Adrenal gland (tissue), 9 donors: ENCODE measurements at regions not wholly inside any gene's neighbourhood (a gene's known extent, or its start where the extent isn't known, plus 50 kb on each side); places are given as distances from the start of the nearest gene placed in this dataset.
A peak's percentile ranks its signal among the peaks of the same experiment; 100 is the strongest.

Experiments
- DNase-seq, 7 donors: peaks; one replicate each; pipeline ENCODE4 v3.0.0-alpha.2; 2019 to 2020
- H3K27ac ChIP-seq, 5 donors: fragments of 200-600 bp; sonication (generic) in 4 of 5; 1 replicate in 3 of 5; 2 replicates in 2 of 5; pipeline versions ENCODE4 v1.5.1 to v1.8.0; 2016 to 2020; ENCODE audit warnings: mild to moderate bottlenecking in 1 of 5
- H3K27me3 ChIP-seq: fragments of 200-600 bp; 2 replicates; pipeline ENCODE4 v1.8.0; 2021
- H3K36me3 ChIP-seq, 2 donors: fragments of 200-600 bp; replicated peaks in 1 of 2; 1 replicate in 1 of 2; 2 replicates in 1 of 2; pipeline versions ENCODE4 v1.5.1 to v1.8.0; 2018 to 2022
- H3K4me1 ChIP-seq, 2 donors: fragments of 200-600 bp; replicated peaks in 1 of 2; 1 replicate in 1 of 2; 2 replicates in 1 of 2; pipeline versions ENCODE4 v1.5.1 to v1.8.0; 2018 to 2021
- H3K4me3 ChIP-seq, 4 donors: fragments of 200-600 bp; sonication (generic) in 3 of 4; one replicate each; pipeline ENCODE4 v1.5.1; 2016 to 2018
- H3K9me3 ChIP-seq, 3 donors: fragments of 200-600 bp; sonication (generic) in 1 of 3; replicated peaks in 1 of 3; 1 replicate in 2 of 3; 2 replicates in 1 of 3; pipeline versions ENCODE4 v1.5.1 to v1.8.0; 2016 to 2021
- CTCF ChIP-seq, 6 experiments: fragments of 450-650 bp in 4 of 6; fragments of 200-600 bp in 2 of 6; sonication (generic) in 1 of 6; IDR thresholded peaks; 1 replicate in 5 of 6; 2 replicates in 1 of 6; pipeline versions ENCODE4 v1.5.1 to v1.8.0; 2016 to 2021; ENCODE audit warnings: antibody characterized with exemption in 6 of 6, mild to moderate bottlenecking in 2 of 6, moderate library complexity in 1 of 6
- POLR2A ChIP-seq, 2 donors: fragments of 450-650 bp; IDR thresholded peaks; one replicate each; pipeline ENCODE4 v1.6.1; 2017; ENCODE audit warnings: antibody characterized with exemption in 2 of 2, mild to moderate bottlenecking in 2 of 2, moderate library complexity in 1 of 2
- WGBS, 4 donors: extraction: QIAGEN DNeasy Blood & Tissue Kit in 2 of 4; methylation state at CpG; one replicate each; pipeline versions ENCODE4 v1.1.5 to v1.1.7; 2013 to 2017; 5-methylcytosine and 5-hydroxymethylcytosine counted together
- intact Hi-C, 2 donors: fragments of 100-400 bp; cut with DNase I; formaldehyde crosslinking; loops; one replicate each; pipeline versions ENCODE4 v1.14.1 to v1.15.0; 2022 to 2023
- donor health status: healthy with polysubstance abuse.
- donor health status: Bipolar disorder and iron deficiency.
- donor health status: DM: yes; HTN: yes; CAD: no.
- donor health status: DM: no; HTN: no; CAD: no.
- donor health status: DM: no; HTN: no; CAD: no.

DNA sequence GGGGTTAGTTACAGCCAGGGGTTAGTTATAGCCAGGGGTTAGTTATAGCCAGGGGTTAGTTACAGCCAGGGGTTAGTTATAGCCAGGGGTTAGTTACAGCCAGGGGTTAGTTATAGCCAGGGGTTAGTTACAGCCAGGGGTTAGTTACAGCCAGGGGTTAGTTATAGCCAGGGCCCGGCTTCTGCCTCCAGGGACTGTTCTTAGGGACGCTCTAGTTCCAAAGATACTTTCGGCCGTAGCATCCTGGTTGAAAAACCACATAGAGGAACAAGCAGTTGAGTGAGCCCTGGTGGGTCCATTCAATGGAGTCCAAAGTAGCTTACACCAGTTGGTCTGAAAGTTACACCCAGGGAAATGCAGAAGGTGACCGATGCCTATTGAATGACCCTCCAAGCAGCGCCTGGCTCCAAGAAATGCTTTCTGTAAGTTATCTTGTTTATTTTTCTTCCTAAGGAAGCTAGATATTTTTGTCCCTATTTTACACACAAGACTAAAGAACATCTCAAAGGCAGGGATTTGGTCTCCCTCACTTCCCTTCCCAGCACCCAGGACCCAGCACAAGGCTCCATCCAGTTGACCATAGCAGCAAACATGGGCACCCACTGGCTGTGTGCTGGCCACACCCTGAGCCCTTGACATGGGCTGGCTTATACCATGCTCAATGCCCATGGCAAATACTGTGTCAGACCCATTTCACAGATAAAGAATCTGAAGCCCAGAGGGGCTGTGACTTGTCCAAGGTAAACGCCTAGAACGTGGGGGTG lies 49.7 kb upstream of the SHISAL1 start:
- intact Hi-C loops = no loop called here
- Histone ChIP-seq H3K4me1 (peaks cover 0 to 10% of the 10 kb centered on the region in 2 donors), H3K27ac (peak overlapping the region in 1 of 5 donors; percentile 62), H3K9me3 (no peaks in the 10 kb centered on the region), H3K27me3 (no peaks in the 10 kb centered on the region), H3K4me3 (no peak overlapping the region), H3K36me3 (no peaks in the 10 kb centered on the region)
- DNase-seq = peak in 2 of 7 donors; percentile 5 to 10
- TF ChIP-seq CTCF (IDR thresholded peaks at IDR 0.05) (no peak), POLR2A (IDR thresholded peaks at IDR 0.05) (no peak)
- WGBS, 4 donors = 84 to 91% (median 87%) methylated on average over 4 to 8 of the region's 8 CpGs
